ENCODE measurements at regions not wholly inside any gene's neighbourhood (a gene's known extent, or its start where the extent isn't known, plus 50 kb on each side); places are given as distances from the start of the nearest gene placed in this dataset.

- TF ChIP-seq, protein P1, sequence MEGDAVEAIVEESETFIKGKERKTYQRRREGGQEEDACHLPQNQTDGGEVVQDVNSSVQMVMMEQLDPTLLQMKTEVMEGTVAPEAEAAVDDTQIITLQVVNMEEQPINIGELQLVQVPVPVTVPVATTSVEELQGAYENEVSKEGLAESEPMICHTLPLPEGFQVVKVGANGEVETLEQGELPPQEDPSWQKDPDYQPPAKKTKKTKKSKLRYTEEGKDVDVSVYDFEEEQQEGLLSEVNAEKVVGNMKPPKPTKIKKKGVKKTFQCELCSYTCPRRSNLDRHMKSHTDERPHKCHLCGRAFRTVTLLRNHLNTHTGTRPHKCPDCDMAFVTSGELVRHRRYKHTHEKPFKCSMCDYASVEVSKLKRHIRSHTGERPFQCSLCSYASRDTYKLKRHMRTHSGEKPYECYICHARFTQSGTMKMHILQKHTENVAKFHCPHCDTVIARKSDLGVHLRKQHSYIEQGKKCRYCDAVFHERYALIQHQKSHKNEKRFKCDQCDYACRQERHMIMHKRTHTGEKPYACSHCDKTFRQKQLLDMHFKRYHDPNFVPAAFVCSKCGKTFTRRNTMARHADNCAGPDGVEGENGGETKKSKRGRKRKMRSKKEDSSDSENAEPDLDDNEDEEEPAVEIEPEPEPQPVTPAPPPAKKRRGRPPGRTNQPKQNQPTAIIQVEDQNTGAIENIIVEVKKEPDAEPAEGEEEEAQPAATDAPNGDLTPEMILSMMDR (IDR thresholded peaks at IDR 0.05): no peak
Measured at GRCh38 chr5:53277491-53277890, 167.9 kb upstream of the MOCS2 start.

DNA sequence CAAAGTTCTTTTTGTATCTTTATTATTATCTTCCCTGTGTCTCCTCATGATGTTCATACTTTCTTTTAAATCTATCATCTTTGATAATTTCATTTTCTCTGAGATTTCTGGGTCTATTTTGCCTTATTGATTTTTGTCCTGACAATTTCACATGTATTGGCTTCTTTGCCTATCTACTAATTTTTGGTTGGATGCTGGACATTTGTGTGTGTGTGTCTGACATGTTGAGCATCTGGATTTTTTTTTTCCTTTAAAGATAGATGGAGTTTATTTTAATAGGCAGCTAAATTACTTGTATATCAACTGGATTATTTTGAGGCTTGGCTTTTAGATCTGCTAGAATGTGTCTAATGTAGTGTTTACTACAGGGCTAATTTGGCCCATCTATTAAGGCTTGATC, 178.0 kb upstream of the MOCS2 start:
- TF ChIP-seq, protein P1 (IDR thresholded peaks at IDR 0.05): no peak

- TF ChIP-seq, protein P1 (IDR thresholded peaks at IDR 0.05): no peak
Measured at GRCh38 chr5:53288511-53288910, 179.0 kb upstream of the MOCS2 start.

GRCh38 chr5:53291047-53291446, 181.5 kb upstream of the MOCS2 start:
- TF ChIP-seq, protein P1 (IDR thresholded peaks at IDR 0.05): no peak

DNA sequence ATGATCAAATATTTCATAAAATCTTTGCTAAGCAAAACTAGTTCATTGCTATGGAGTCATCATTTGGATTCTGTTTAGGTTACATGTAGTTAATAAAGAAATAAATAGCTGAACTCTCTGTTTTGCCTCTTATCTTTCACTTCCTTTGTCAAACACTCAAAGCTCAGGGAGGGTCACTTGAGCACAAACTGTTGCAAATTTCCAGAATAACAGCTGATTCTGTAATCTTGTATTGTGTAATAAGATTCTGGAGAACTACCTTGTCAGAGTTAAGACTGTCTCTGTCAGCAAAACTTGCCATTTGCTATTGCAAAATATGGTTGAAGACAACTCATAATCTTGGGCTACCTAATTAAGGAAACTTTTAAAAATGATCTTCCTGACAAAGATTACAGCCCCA, 182.0 kb upstream of the MOCS2 start:
- TF ChIP-seq, protein P1 (IDR thresholded peaks at IDR 0.05): no peak

DNA sequence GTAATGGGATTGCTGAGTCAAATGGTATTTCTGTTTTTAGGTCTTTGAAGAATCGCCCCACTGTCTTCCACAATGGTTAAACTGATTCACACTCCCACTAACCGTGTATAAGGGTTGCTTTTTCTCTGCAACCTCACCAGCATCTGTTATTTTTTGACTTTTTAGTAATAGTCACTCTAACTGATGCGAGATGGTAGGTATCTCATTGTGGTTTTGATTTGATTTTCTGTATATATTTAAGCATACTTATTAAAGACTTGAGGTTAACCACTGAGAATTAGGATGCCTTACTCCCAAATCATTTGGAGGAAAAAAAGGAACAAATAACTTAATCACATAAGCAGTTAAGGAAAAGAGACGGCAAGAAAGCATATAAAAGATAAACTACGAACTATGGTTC, 181.6 kb upstream of the FST start:
- TF ChIP-seq, protein P1 (IDR thresholded peaks at IDR 0.05): no peak

DNA sequence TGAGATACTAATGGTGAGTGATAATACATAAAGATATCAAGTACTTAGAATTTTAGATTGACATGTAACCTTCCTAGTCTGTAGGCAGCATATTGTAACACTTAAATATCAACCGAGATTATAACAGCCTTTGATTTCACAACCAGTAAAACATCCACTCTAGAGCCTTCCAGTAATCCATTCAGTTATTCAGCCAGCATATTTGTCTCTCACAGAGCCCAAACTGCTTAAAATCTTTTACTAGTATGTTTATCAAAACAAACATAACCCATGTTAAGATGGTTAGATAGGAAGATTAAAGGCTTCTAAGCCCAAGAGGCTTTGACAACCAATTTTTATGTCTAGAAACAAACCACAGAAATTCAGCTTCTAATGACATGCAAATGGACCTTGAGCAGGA, 177.9 kb upstream of the FST start:
- TF ChIP-seq, protein P1 (IDR thresholded peaks at IDR 0.05): no peak

DNA sequence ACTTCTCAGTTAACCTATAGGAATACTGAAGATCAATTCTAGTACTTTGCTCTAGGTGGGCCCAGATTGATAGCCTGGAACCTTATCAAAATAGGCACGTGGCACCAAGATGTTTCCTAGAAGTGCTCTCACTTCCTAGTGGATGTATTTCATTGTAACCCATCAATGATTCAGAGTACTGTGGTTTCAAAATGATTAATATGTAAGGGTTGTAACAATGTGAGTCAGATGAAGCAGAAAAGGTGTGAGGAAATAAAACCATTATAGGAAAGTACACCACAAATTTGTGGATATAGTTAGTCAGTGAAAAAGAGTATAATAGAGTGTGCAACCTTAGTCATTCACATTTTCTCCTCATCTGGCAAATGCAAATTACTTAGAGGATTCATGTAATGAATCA, 177.3 kb upstream of the FST start:
- TF ChIP-seq, protein P1 (IDR thresholded peaks at IDR 0.05): no peak

Measured in LNCAP (cell line).